HCT116 (cell line): ENCODE measurements at regions not wholly inside any gene's neighbourhood (a gene's known extent, or its start where the extent isn't known, plus 50 kb on each side); places are given as distances from the start of the nearest gene placed in this dataset.

Experiments used
- CTCF ChIP-seq, 3 experiments: fragments of 200-600 bp in 1 of 3; sonication (generic) in 1 of 3; IDR thresholded peaks in 2 of 3; conservative IDR thresholded peaks in 1 of 3; 2 replicates each; pipeline ENCODE4 v1.5.1; 2012 to 2017; ENCODE audit warnings: low read depth in 2 of 3, low read length in 2 of 3, antibody characterized with exemption in 1 of 3, borderline replicate concordance in 1 of 3, control low read depth in 1 of 3, mild to moderate bottlenecking in 1 of 3, mixed read lengths in 1 of 3, mixed run types in 1 of 3, moderate library complexity in 1 of 3; ENCODE audit not compliant: insufficient read depth in 1 of 3
- EGR1 ChIP-seq: IDR thresholded peaks from 2 replicates; pipeline ENCODE4 v1.6.1; 2012; ENCODE audit warnings: low read depth
- EZH2 ChIP-seq: fragments of 200-600 bp; sonication (generic); IDR thresholded peaks from 2 replicates; pipeline ENCODE4 v1.6.1; 2017; ENCODE audit warnings: antibody characterized with exemption, mixed run types
- EZH2phosphoT487 ChIP-seq: fragments of 200-600 bp; IDR thresholded peaks from 2 replicates; pipeline ENCODE4 v1.6.1; 2018; ENCODE audit warnings: antibody characterized with exemption, borderline replicate concordance
- MAX ChIP-seq: IDR thresholded peaks from 2 replicates; pipeline ENCODE4 v1.6.1; 2012
- POLR2A ChIP-seq: IDR thresholded peaks from 2 replicates; pipeline ENCODE4 v1.7.0; 2011; ENCODE audit warnings: borderline replicate concordance; ENCODE audit not compliant: insufficient read depth, insufficient read length; ENCODE audit errors: extremely low read depth
- POLR2AphosphoS5 ChIP-seq: IDR thresholded peaks from 2 replicates; pipeline ENCODE4 v1.6.1; 2011; ENCODE audit warnings: mild to moderate bottlenecking, low read depth, low read length, moderate library complexity
- RAD21 ChIP-seq: IDR thresholded peaks from 2 replicates; pipeline ENCODE4 v1.6.1; 2012; ENCODE audit warnings: low read depth, mild to moderate bottlenecking
- REST ChIP-seq: IDR thresholded peaks from 2 replicates; pipeline ENCODE4 v1.6.1; 2012; ENCODE audit warnings: low read depth
- SRF ChIP-seq: IDR thresholded peaks from 2 replicates; pipeline ENCODE4 v1.6.1; 2012; ENCODE audit warnings: low read depth
- YY1 ChIP-seq: IDR thresholded peaks from 2 replicates; pipeline ENCODE4 v1.6.1; 2011; ENCODE audit warnings: low read length, low read depth, moderate library complexity, mild to moderate bottlenecking; ENCODE audit not compliant: insufficient replicate concordance; ENCODE audit errors: extremely low read depth

- TF ChIP-seq CTCF (IDR thresholded peaks at IDR 0.05 in 2 of 3, conservative IDR thresholded peaks at IDR 0.05 in 1 of 3; ENCODE audit: borderline replicate concordance in 1 of 3, insufficient read depth in 1 of 3, low read depth in 2 of 3, low read length in 2 of 3) (no peak), YY1 (no peak), EZH2phosphoT487 (no peak), REST (no peak), MAX (no peak), POLR2AphosphoS5 (no peak), RAD21 (no peak), SRF (no peak), EGR1 (no peak), EZH2 (no peak), POLR2A (no peak)
These were observed 671.9 kb downstream of the NR2F1-AS1 start for GRCh38 chr5:92908952-92909601.
